ENCODE measurements at regions not wholly inside any gene's neighbourhood (a gene's known extent, or its start where the extent isn't known, plus 50 kb on each side); places are given as distances from the start of the nearest gene placed in this dataset.
"Not testable (repeated sequence)": the region's sequence is repeated elsewhere in the genome, so short reads cannot be mapped to it uniquely, and the experiment has no call there.

- not testable (repeated sequence) for H3K9me3 ChIP-seq (ENCODE audit: low read length); H3K9ac ChIP-seq (ENCODE audit: low read length); H2AFZ ChIP-seq (ENCODE audit: low read length); H3K4me2 ChIP-seq (ENCODE audit: low read length); H3F3A ChIP-seq (ENCODE audit: insufficient read depth, low read length); H4K20me1 ChIP-seq (ENCODE audit: insufficient read depth, low read length); H3K79me2 ChIP-seq (ENCODE audit: insufficient read depth, low read length); H3K9me2 ChIP-seq (ENCODE audit: low read depth, low read length); H3K27ac ChIP-seq (ENCODE audit: low read depth, low read length, poor library complexity, severe bottlenecking); H3K4me3 ChIP-seq (ENCODE audit: low read depth, low read length, poor library complexity, severe bottlenecking); H3K36me3 ChIP-seq (ENCODE audit: insufficient read depth, low read length); H3K4me1 ChIP-seq (ENCODE audit: insufficient read depth, low read length, severe bottlenecking); H3K27me3 ChIP-seq (ENCODE audit: insufficient read depth, low read length)
Observed at GRCh38 chr20:30894707-30895353, 362.6 kb upstream of the DEFB115 start.

GRCh38 chr20:30895354-30895711, 362.1 kb upstream of the DEFB115 start:
- not testable (repeated sequence) for H3K9me3 ChIP-seq (ENCODE audit: low read length); H3K79me2 ChIP-seq (ENCODE audit: insufficient read depth, low read length); H3F3A ChIP-seq (ENCODE audit: insufficient read depth, low read length); H4K20me1 ChIP-seq (ENCODE audit: insufficient read depth, low read length); H3K4me1 ChIP-seq (ENCODE audit: insufficient read depth, low read length, severe bottlenecking); H3K9me2 ChIP-seq (ENCODE audit: low read depth, low read length); H3K27ac ChIP-seq (ENCODE audit: low read depth, low read length, poor library complexity, severe bottlenecking); H3K27me3 ChIP-seq (ENCODE audit: insufficient read depth, low read length); H3K9ac ChIP-seq (ENCODE audit: low read length); H3K4me3 ChIP-seq (ENCODE audit: low read depth, low read length, poor library complexity, severe bottlenecking); H3K36me3 ChIP-seq (ENCODE audit: insufficient read depth, low read length); H2AFZ ChIP-seq (ENCODE audit: low read length); H3K4me2 ChIP-seq (ENCODE audit: low read length)

GRCh38 chr20:30899370-30900079, 357.9 kb upstream of the DEFB115 start:
- H3K9ac ChIP-seq (ENCODE audit: low read length); H3K9me2 ChIP-seq (ENCODE audit: low read depth, low read length); H3K4me3 ChIP-seq (ENCODE audit: low read depth, low read length, poor library complexity, severe bottlenecking); H3K4me1 ChIP-seq (ENCODE audit: insufficient read depth, low read length, severe bottlenecking); H3K4me2 ChIP-seq (ENCODE audit: low read length); H3K79me2 ChIP-seq (ENCODE audit: insufficient read depth, low read length); H3K27me3 ChIP-seq (ENCODE audit: insufficient read depth, low read length); H4K20me1 ChIP-seq (ENCODE audit: insufficient read depth, low read length); H3F3A ChIP-seq (ENCODE audit: insufficient read depth, low read length); H2AFZ ChIP-seq (ENCODE audit: low read length); H3K27ac ChIP-seq (ENCODE audit: low read depth, low read length, poor library complexity, severe bottlenecking); H3K36me3 ChIP-seq (ENCODE audit: insufficient read depth, low read length); H3K9me3 ChIP-seq (ENCODE audit: low read length): not testable (repeated sequence)

- H2AFZ ChIP-seq (ENCODE audit: low read length); H3K9me2 ChIP-seq (ENCODE audit: low read depth, low read length); H3K27ac ChIP-seq (ENCODE audit: low read depth, low read length, poor library complexity, severe bottlenecking); H3K79me2 ChIP-seq (ENCODE audit: insufficient read depth, low read length); H3F3A ChIP-seq (ENCODE audit: insufficient read depth, low read length); H3K36me3 ChIP-seq (ENCODE audit: insufficient read depth, low read length); H3K4me3 ChIP-seq (ENCODE audit: low read depth, low read length, poor library complexity, severe bottlenecking); H4K20me1 ChIP-seq (ENCODE audit: insufficient read depth, low read length); H3K4me2 ChIP-seq (ENCODE audit: low read length); H3K9me3 ChIP-seq (ENCODE audit: low read length); H3K27me3 ChIP-seq (ENCODE audit: insufficient read depth, low read length); H3K9ac ChIP-seq (ENCODE audit: low read length); H3K4me1 ChIP-seq (ENCODE audit: insufficient read depth, low read length, severe bottlenecking): not testable (repeated sequence)
Observed at GRCh38 chr20:30900080-30900719, 357.3 kb upstream of the DEFB115 start.

GRCh38 chr20:30905231-30905630, 352.2 kb upstream of the DEFB115 start:
- H3K4me1 ChIP-seq (ENCODE audit: insufficient read depth, low read length, severe bottlenecking); H3F3A ChIP-seq (ENCODE audit: insufficient read depth, low read length); H3K9me2 ChIP-seq (ENCODE audit: low read depth, low read length); H3K9me3 ChIP-seq (ENCODE audit: low read length); H3K27ac ChIP-seq (ENCODE audit: low read depth, low read length, poor library complexity, severe bottlenecking); H4K20me1 ChIP-seq (ENCODE audit: insufficient read depth, low read length); H2AFZ ChIP-seq (ENCODE audit: low read length); H3K9ac ChIP-seq (ENCODE audit: low read length); H3K27me3 ChIP-seq (ENCODE audit: insufficient read depth, low read length); H3K79me2 ChIP-seq (ENCODE audit: insufficient read depth, low read length); H3K4me2 ChIP-seq (ENCODE audit: low read length); H3K36me3 ChIP-seq (ENCODE audit: insufficient read depth, low read length); H3K4me3 ChIP-seq (ENCODE audit: low read depth, low read length, poor library complexity, severe bottlenecking): not testable (repeated sequence)

Measured in OCI-LY1 (cell line).